SK-N-SH treated with all-trans-retinoic acid at 6 μM for 48 hours (cell line): ENCODE measurements at regions not wholly inside any gene's neighbourhood (a gene's known extent, or its start where the extent isn't known, plus 50 kb on each side); places are given as distances from the start of the nearest gene placed in this dataset.

Experiments used
- BACH2 ChIP-seq: fragments of 250-450 bp; sonication (Bioruptor Pico); IDR thresholded peaks from 2 replicates; pipeline ENCODE4 v1.9.0; 2021; ENCODE audit warnings: mild to moderate bottlenecking, borderline replicate concordance
- ESRRG ChIP-seq: fragments of 250-450 bp; sonication (Bioruptor Pico); IDR thresholded peaks from 2 replicates; pipeline ENCODE4 v1.6.1; 2021; ENCODE audit warnings: mild to moderate bottlenecking
- PATZ1 ChIP-seq: fragments of 250-450 bp; sonication (Bioruptor Pico); IDR thresholded peaks from 2 replicates; pipeline ENCODE4 v1.8.0; 2020; ENCODE audit warnings: mild to moderate bottlenecking, moderate library complexity, borderline replicate concordance
- RARB ChIP-seq: fragments of 250-450 bp; sonication (Bioruptor Pico); IDR thresholded peaks from 2 replicates; pipeline ENCODE4 v1.8.0; 2021; ENCODE audit warnings: mild to moderate bottlenecking, moderate library complexity
- SNAI2 ChIP-seq: fragments of 250-450 bp; sonication (Bioruptor Pico); IDR thresholded peaks from 2 replicates; pipeline ENCODE4 v1.5.0; 2020; ENCODE audit warnings: mild to moderate bottlenecking, moderate library complexity
- ZFP3 ChIP-seq: fragments of 250-450 bp; sonication (Bioruptor Pico); IDR thresholded peaks from 2 replicates; pipeline ENCODE4 v1.5.0; 2020; ENCODE audit warnings: mild to moderate bottlenecking, moderate library complexity
- ZFP30 ChIP-seq: fragments of 450-650 bp; formaldehyde crosslinking; IDR thresholded peaks from 2 replicates; pipeline ENCODE4 v1.5.0; 2022; ENCODE audit warnings: mild to moderate bottlenecking, moderate library complexity
- ZNF8 ChIP-seq: fragments of 450-650 bp; formaldehyde crosslinking; IDR thresholded peaks from 2 replicates; pipeline ENCODE4 v1.5.0; 2020; ENCODE audit warnings: mild to moderate bottlenecking, moderate library complexity

- no peak for TF ChIP-seq ZFP30 (CRISPR knock-in tag)
- no peak for TF ChIP-seq ZFP3 (CRISPR knock-in tag)
- TF ChIP-seq BACH2 (CRISPR knock-in tag) = no peak
- TF ChIP-seq ZNF8 = no peak
- no peak for TF ChIP-seq SNAI2 (CRISPR knock-in tag)
- no peak for TF ChIP-seq ESRRG (CRISPR knock-in tag)
- TF ChIP-seq PATZ1 (CRISPR knock-in tag) = no peak
- no peak for TF ChIP-seq RARB
Observed at GRCh38 chr1:239647045-239647444, 260.7 kb downstream of the CHRM3 start.
